ENCODE measurements at regions not wholly inside any gene's neighbourhood (a gene's known extent, or its start where the extent isn't known, plus 50 kb on each side); places are given as distances from the start of the nearest gene placed in this dataset.

DNA sequence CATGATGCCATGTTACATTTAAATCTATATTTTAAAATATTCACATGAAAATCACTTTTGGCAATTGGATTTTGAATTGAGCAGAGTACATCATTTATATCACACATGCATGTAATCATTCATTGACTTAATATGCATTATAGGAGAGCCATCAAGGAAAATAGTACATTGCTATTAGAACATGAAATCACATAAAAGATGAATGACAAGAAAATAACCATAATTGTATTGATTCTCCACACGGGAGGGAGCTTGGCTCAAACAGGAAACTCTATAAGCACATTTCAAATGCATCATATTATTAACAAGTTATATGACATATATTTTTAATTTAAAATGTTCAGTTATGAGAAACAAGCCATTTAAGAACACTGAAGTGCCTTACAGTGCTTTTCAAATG, 208.6 kb upstream of the PRR20A start:
- Histone ChIP-seq H3K4me1 (no peaks in the 10 kb centered on the region), H3K9me3 (peaks cover 0 to 8% (median 2%) of the 10 kb centered on the region in 4 donors), H3K36me3 (no peaks in the 10 kb centered on the region), H3K27me3 (no peaks in the 10 kb centered on the region), H3K4me3 (no peak overlapping the region), H3K27ac (no peak overlapping the region)
- WGBS, 5 donors = 75 to 83% (median 76%) methylated on average over 1 of the region's 1 CpG
- intact Hi-C loops (cut with DNase I; ENCODE audit: low total_unique reads) = no loop called here
- TF ChIP-seq, protein P1, sequence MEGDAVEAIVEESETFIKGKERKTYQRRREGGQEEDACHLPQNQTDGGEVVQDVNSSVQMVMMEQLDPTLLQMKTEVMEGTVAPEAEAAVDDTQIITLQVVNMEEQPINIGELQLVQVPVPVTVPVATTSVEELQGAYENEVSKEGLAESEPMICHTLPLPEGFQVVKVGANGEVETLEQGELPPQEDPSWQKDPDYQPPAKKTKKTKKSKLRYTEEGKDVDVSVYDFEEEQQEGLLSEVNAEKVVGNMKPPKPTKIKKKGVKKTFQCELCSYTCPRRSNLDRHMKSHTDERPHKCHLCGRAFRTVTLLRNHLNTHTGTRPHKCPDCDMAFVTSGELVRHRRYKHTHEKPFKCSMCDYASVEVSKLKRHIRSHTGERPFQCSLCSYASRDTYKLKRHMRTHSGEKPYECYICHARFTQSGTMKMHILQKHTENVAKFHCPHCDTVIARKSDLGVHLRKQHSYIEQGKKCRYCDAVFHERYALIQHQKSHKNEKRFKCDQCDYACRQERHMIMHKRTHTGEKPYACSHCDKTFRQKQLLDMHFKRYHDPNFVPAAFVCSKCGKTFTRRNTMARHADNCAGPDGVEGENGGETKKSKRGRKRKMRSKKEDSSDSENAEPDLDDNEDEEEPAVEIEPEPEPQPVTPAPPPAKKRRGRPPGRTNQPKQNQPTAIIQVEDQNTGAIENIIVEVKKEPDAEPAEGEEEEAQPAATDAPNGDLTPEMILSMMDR (IDR thresholded peaks at IDR 0.05) = no peak
- TF ChIP-seq EP300 (IDR thresholded peaks at IDR 0.05) (no peak), POLR2A (IDR thresholded peaks at IDR 0.05) (no peak), POLR2AphosphoS5 (IDR thresholded peaks at IDR 0.05) (no peak)
- DNase-seq = no peak

DNA sequence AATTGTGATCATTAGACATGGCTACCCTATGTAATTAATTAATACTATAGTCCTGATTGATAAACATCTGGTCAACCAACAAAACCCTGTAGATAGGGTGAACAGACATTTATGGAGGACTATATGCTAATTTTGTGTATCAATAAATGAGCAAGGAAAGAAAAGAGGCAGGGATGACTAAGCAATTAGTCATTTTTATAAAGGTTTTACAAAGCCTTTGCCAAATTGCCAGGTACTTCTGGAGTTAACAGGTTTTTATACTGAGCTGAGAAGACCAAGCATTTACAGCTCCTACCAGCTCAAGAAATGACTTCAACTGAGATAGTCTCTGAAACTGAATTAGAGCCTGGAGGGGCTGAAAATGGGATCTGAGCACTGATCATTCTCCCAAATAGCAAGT, 186.8 kb upstream of the PRR20A start:
- intact Hi-C loops (cut with DNase I; ENCODE audit: low total_unique reads) = no loop called here
- TF ChIP-seq, protein P1 (IDR thresholded peaks at IDR 0.05) = no peak
- TF ChIP-seq POLR2A (IDR thresholded peaks at IDR 0.05) (no peak), EP300 (IDR thresholded peaks at IDR 0.05) (no peak), POLR2AphosphoS5 (IDR thresholded peaks at IDR 0.05) (no peak)
- Histone ChIP-seq H3K36me3 (no peaks in the 10 kb centered on the region), H3K27me3 (no peaks in the 10 kb centered on the region), H3K27ac (no peak overlapping the region), H3K9me3 (no peaks in the 10 kb centered on the region), H3K4me1 (no peaks in the 10 kb centered on the region), H3K4me3 (no peak overlapping the region)
- DNase-seq = no peak

DNA sequence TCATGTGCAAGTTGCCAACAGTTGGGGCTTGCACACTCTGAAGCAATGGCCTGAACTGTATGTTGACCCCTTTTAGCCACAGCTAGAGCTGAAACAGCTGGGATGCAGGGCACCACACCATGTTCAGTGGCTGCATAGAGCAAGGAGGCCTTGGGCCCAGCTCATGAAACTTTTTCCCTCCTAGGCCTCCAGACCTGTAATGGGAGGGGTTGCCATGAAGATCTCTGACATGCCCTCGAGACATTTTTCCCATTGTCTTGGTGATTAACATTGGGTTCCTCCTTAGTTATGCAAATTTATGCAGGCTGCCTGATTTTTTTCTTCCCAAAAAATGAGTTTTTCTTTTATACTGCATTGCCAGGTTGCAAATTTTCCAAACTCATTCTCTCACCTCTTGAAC, 165.1 kb upstream of the PRR20A start:
- no peak overlapping the region for H3K4me3 ChIP-seq
- TF ChIP-seq EP300 (IDR thresholded peaks at IDR 0.05) = no peak
- no peak for TF ChIP-seq POLR2A (IDR thresholded peaks at IDR 0.05)
- TF ChIP-seq, protein P1 (IDR thresholded peaks at IDR 0.05) = no peak
- no peak for TF ChIP-seq POLR2AphosphoS5 (IDR thresholded peaks at IDR 0.05)
- intact Hi-C loops (cut with DNase I; ENCODE audit: low total_unique reads) = no loop called here
- no peak overlapping the region for H3K27ac ChIP-seq
- peaks cover 0 to 23% (median 14%) of the 10 kb centered on the region in 4 donors for H3K9me3 ChIP-seq
- 55 to 83% (median 76%) methylated on average over 1 of the region's 1 CpG for whole genome bisulfite sequencing, 5 donors
- no peak for DNase-seq
- H3K4me1 ChIP-seq = no peaks in the 10 kb centered on the region
- no peaks in the 10 kb centered on the region for H3K27me3 ChIP-seq
- no peaks in the 10 kb centered on the region for H3K36me3 ChIP-seq

DNA sequence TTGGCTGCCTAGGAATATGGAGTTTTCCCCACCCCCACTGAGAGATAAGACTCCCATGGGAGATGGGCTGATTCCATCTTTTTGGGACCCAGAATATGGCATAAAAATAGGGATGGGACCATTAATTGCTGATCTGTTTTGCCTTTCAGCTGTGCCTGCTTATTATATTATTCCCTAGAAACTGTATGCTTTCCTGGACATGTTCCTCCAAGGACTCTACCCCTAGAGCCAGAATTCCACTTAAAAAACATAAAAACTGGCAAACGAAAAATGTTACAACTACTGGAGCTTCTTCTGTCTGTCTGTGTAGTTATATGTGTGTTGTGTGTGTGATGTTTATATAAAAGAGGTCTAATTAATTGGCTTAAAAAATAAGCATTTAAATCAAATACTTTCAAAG, 159.9 kb upstream of the PRR20A start:
- H3K4me3 ChIP-seq = no peak overlapping the region
- TF ChIP-seq EP300 (IDR thresholded peaks at IDR 0.05) = no peak
- no peak for DNase-seq
- intact Hi-C loops (cut with DNase I; ENCODE audit: low total_unique reads) = no loop called here
- no peaks in the 10 kb centered on the region for H3K4me1 ChIP-seq
- H3K27me3 ChIP-seq = no peaks in the 10 kb centered on the region
- no peaks in the 10 kb centered on the region for H3K36me3 ChIP-seq
- H3K27ac ChIP-seq = no peak overlapping the region
- H3K9me3 ChIP-seq = peaks cover 0 to 9% (median 0%) of the 10 kb centered on the region in 4 donors
- 44 to 74% (median 52%) methylated on average over 1 of the region's 1 CpG for WGBS, 5 donors

DNA sequence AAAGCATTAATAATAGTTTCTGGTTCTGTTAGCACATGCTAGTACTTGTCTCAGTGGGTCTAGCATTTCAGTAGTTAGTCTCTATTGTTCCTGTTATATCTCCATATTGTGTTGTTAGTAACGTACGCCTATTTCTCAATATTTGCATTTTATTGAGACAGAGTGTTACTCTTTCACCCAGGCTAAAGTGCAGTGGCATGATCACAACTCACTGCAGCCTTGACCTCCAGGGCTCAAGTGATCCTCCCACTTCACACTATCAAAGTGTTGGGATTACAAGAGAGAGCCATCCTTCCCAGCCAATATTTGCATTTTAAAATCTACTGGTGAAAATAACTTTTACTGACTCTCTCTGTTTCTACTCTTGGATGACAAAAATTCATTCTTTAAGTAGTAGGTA, 154.6 kb upstream of the PRR20A start:
- Histone ChIP-seq H3K27ac (no peak overlapping the region), H3K9me3 (peaks cover 0 to 8% (median 0%) of the 10 kb centered on the region in 4 donors), H3K36me3 (no peaks in the 10 kb centered on the region), H3K4me1 (no peaks in the 10 kb centered on the region), H3K4me3 (no peak overlapping the region), H3K27me3 (no peaks in the 10 kb centered on the region)
- 63 to 83% (median 74%) methylated on average over 2 of the region's 2 CpGs for WGBS, 5 donors
- intact Hi-C loops (cut with DNase I; ENCODE audit: low total_unique reads) = no loop called here
- TF ChIP-seq, protein P1 (IDR thresholded peaks at IDR 0.05) = no peak
- no peak for TF ChIP-seq EP300 (IDR thresholded peaks at IDR 0.05)
- DNase-seq = no peak

Measured in stomach (tissue), 8 donors.